ENCODE measurements at regions not wholly inside any gene's neighbourhood (a gene's known extent, or its start where the extent isn't known, plus 50 kb on each side); places are given as distances from the start of the nearest gene placed in this dataset.
"Not testable (repeated sequence)": the region's sequence is repeated elsewhere in the genome, so short reads cannot be mapped to it uniquely, and the experiment has no call there.

DNA sequence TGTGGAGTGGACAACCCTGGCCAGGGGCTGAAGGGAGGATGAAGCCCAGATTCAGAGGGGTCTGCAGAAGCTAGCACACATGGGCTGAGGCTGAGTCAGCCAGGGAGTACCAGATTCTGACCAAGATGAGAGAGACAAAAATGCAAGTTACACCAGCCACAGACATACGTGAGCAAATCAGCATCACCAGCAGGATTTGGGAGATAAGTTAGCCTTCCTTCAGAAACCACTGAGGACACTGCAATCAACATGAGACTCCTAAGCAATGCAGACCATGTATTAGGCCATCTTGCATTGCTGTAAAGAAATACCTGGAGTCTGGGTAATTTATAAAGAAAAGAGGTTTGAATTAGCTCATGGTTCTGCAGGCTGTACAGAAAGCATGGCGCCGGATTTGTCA lies 57.0 kb upstream of the PAGE5 start:
- Histone ChIP-seq H3K27me3 (ENCODE audit: control insufficient read depth in 1 of 2, insufficient read depth in 2 of 2, low read length in 2 of 2) (no peaks in the 10 kb centered on the region), H3K36me3 (ENCODE audit: control insufficient read depth in 2 of 2, insufficient read depth in 2 of 2, low read length in 1 of 2) (no peaks in the 10 kb centered on the region), H3K9me3 (ENCODE audit: control insufficient read depth in 2 of 2, insufficient read depth in 1 of 2, low read depth in 1 of 2, low read length in 1 of 2) (no peaks in the 10 kb centered on the region), H3K27ac (ENCODE audit: low read depth in 2 of 2, low read length in 1 of 2) (no peak overlapping the region), H3K4me3 (ENCODE audit: low read depth in 1 of 2, low read length in 2 of 2) (no peak overlapping the region), H3K4me1 (ENCODE audit: control insufficient read depth in 2 of 2, insufficient read depth in 2 of 2, low read length in 1 of 2) (peaks cover 0 to 4% of the 10 kb centered on the region in 2 donors)
- 77 to 96% methylated on average over 3 of the region's 3 CpGs for WGBS, 2 donors

GRCh38 chrX:55165026-55165425 lies 55.1 kb upstream of the PAGE5 start:
- 69 to 81% methylated on average over 4 of the region's 4 CpGs for WGBS, 2 donors
- not testable (repeated sequence) for H3K4me1 ChIP-seq (ENCODE audit: control insufficient read depth in 2 of 2, insufficient read depth in 2 of 2, low read length in 1 of 2); H3K36me3 ChIP-seq (ENCODE audit: control insufficient read depth in 2 of 2, insufficient read depth in 2 of 2, low read length in 1 of 2); H3K27ac ChIP-seq (ENCODE audit: low read depth in 2 of 2, low read length in 1 of 2); H3K4me3 ChIP-seq (ENCODE audit: low read depth in 1 of 2, low read length in 2 of 2); H3K27me3 ChIP-seq (ENCODE audit: control insufficient read depth in 1 of 2, insufficient read depth in 2 of 2, low read length in 2 of 2); H3K9me3 ChIP-seq (ENCODE audit: control insufficient read depth in 2 of 2, insufficient read depth in 1 of 2, low read depth in 1 of 2, low read length in 1 of 2)

DNA sequence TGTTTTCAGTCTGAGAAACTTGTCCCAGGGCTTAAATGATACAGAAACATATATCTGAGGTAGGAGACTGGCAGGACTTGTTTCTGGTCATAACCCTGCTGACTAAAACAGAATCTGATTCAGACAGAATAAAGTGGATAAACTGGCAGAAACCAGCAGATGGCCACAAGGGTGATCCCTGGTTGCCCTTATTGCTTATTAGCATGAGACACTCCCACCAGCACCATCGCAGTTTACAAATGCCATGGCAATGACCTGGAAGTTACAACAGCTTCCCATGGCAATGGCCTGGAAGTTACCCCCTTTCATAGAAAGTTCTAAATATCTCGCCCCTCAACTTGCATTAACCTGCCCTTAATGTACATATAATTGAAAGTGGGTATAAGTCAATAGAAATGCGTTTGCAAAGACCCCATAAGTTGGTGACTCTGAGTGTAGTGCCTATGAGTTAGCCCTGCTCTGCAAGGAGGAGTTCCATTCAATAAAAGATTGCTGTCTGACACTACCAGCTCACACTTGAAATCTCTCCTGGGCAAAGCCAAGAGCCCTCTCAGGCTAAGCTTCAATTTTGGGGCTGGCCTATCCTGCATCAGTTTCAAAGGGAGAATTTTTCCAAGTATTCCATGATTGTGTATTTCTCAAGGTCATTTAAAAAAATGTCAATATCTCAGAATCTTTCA lies 52.9 kb upstream of the PAGE5 start:
- no peaks in the 10 kb centered on the region for H3K36me3 ChIP-seq (ENCODE audit: control insufficient read depth in 2 of 2, insufficient read depth in 2 of 2, low read length in 1 of 2)
- H3K27me3 ChIP-seq (ENCODE audit: control insufficient read depth in 1 of 2, insufficient read depth in 2 of 2, low read length in 2 of 2): peaks cover 0 to 2% of the 10 kb centered on the region in 2 donors
- 56 to 71% methylated on average over 3 of the region's 3 CpGs for WGBS, 2 donors
- no peak overlapping the region for H3K27ac ChIP-seq (ENCODE audit: low read depth in 2 of 2, low read length in 1 of 2)
- no peak overlapping the region for H3K4me3 ChIP-seq (ENCODE audit: low read depth in 1 of 2, low read length in 2 of 2)
- H3K9me3 ChIP-seq (ENCODE audit: control insufficient read depth in 2 of 2, insufficient read depth in 1 of 2, low read depth in 1 of 2, low read length in 1 of 2): no peaks in the 10 kb centered on the region
- no peaks in the 10 kb centered on the region for H3K4me1 ChIP-seq (ENCODE audit: control insufficient read depth in 2 of 2, insufficient read depth in 2 of 2, low read length in 1 of 2)

DNA sequence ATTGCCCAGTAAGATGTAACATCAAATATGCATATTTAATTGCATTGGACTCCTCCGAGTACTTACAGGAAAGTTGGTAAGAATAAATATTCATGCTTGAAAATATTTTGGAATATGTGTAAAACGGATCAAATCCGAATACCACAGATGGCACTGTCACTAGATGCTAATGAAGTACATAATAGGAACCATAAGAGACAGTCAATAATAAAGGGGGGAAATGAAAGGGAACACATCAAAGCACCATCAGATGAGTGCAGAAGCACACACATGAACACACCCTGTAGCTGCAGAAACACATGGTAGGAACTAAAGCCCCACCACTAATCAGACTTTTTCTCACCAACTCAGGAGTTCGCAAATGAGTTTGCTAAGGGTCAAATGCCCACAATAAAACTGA lies 52.2 kb upstream of the PAGE5 start:
- no peak overlapping the region for H3K27ac ChIP-seq (ENCODE audit: low read depth in 2 of 2, low read length in 1 of 2)
- H3K36me3 ChIP-seq (ENCODE audit: control insufficient read depth in 2 of 2, insufficient read depth in 2 of 2, low read length in 1 of 2): no peaks in the 10 kb centered on the region
- 79 to 89% methylated on average over 4 of the region's 4 CpGs for WGBS, 2 donors
- no peak overlapping the region for H3K4me3 ChIP-seq (ENCODE audit: low read depth in 1 of 2, low read length in 2 of 2)
- peaks cover 0 to 2% of the 10 kb centered on the region in 2 donors for H3K27me3 ChIP-seq (ENCODE audit: control insufficient read depth in 1 of 2, insufficient read depth in 2 of 2, low read length in 2 of 2)
- H3K9me3 ChIP-seq (ENCODE audit: control insufficient read depth in 2 of 2, insufficient read depth in 1 of 2, low read depth in 1 of 2, low read length in 1 of 2): no peaks in the 10 kb centered on the region
- H3K4me1 ChIP-seq (ENCODE audit: control insufficient read depth in 2 of 2, insufficient read depth in 2 of 2, low read length in 1 of 2): no peaks in the 10 kb centered on the region

GRCh38 chrX:55169782-55170181 lies 50.4 kb upstream of the PAGE5 start:
- Histone ChIP-seq H3K27ac (ENCODE audit: low read depth in 2 of 2, low read length in 1 of 2) (no peak overlapping the region), H3K4me1 (ENCODE audit: control insufficient read depth in 2 of 2, insufficient read depth in 2 of 2, low read length in 1 of 2) (no peaks in the 10 kb centered on the region), H3K4me3 (ENCODE audit: low read depth in 1 of 2, low read length in 2 of 2) (no peak overlapping the region), H3K36me3 (ENCODE audit: control insufficient read depth in 2 of 2, insufficient read depth in 2 of 2, low read length in 1 of 2) (no peaks in the 10 kb centered on the region), H3K9me3 (ENCODE audit: control insufficient read depth in 2 of 2, insufficient read depth in 1 of 2, low read depth in 1 of 2, low read length in 1 of 2) (no peaks in the 10 kb centered on the region), H3K27me3 (ENCODE audit: control insufficient read depth in 1 of 2, insufficient read depth in 2 of 2, low read length in 2 of 2) (peaks cover 0 to 2% of the 10 kb centered on the region in 2 donors)
